Activated naive CD8-positive, alpha-beta T cell treated with anti-CD3 and anti-CD28 coated beads, Interleukin-2, amount 10 ng/mL, durations not matched to agents 7 days and 5 days (primary cell): ENCODE measurements at regions not wholly inside any gene's neighbourhood (a gene's known extent, or its start where the extent isn't known, plus 50 kb on each side); places are given as distances from the start of the nearest gene placed in this dataset.

Experiments
- ATAC-seq: fragments of 150-1000 bp; cut with Tn5 transposase; one replicate; pipeline ENCODE4 v1.10.0; 2021; ENCODE audit warnings: low read depth, moderate library complexity
- POLR2A ChIA-PET: fragments of 350-600 bp; sonication (Branson Sonifier 250); formaldehyde crosslinking; loops from one replicate; lab custom pipeline; 2021; ENCODE audit warnings: antibody characterized with exemption; lab: Charles Lee
- DNase-seq: peaks from one replicate; pipeline ENCODE4 v3.0.0; 2021
- H3K27ac Mint-ChIP-seq: one replicate; pipeline ENCODE4 v1.8.0; 2022; ENCODE audit warnings: mild to moderate bottlenecking, mixed read lengths
- H3K27me3 Mint-ChIP-seq: one replicate; pipeline ENCODE4 v1.8.0; 2022; ENCODE audit warnings: mild to moderate bottlenecking, moderate library complexity, mixed read lengths
- H3K36me3 Mint-ChIP-seq: one replicate; pipeline ENCODE4 v1.8.0; 2021; ENCODE audit warnings: mild to moderate bottlenecking, mixed read lengths
- H3K4me1 Mint-ChIP-seq: one replicate; pipeline ENCODE4 v1.8.0; 2021; ENCODE audit warnings: mixed read lengths
- H3K4me3 Mint-ChIP-seq: one replicate; pipeline ENCODE4 v1.8.0; 2022; ENCODE audit warnings: mild to moderate bottlenecking, moderate library complexity, mixed read lengths
- H3K9me3 Mint-ChIP-seq: one replicate; pipeline ENCODE4 v1.8.0; 2021; ENCODE audit warnings: mixed read lengths

- POLR2A ChIA-PET, result no interaction called here
- Mint-ChIP-seq H3K4me1 (no peaks in the 10 kb centered on the region), H3K9me3 (peaks cover 10% of the 10 kb centered on the region), H3K36me3 (no peaks in the 10 kb centered on the region), H3K4me3 (no peak overlapping the region), H3K27me3 (peaks cover 2% of the 10 kb centered on the region), H3K27ac (no peak overlapping the region)
- ATAC-seq (no peak), DNase-seq (no peak)
These were observed 228.8 kb upstream of the PPP2R3A start for GRCh38 chr3:135736740-135737139.

- H3K4me1 Mint-ChIP-seq, result no peaks in the 10 kb centered on the region
- H3K36me3 Mint-ChIP-seq, result no peaks in the 10 kb centered on the region
- H3K9me3 Mint-ChIP-seq, result peaks cover 8% of the 10 kb centered on the region
- ATAC-seq (no peak), DNase-seq (no peak)
- no peak overlapping the region for H3K27ac Mint-ChIP-seq
- H3K27me3 Mint-ChIP-seq, result peaks cover 2% of the 10 kb centered on the region
- POLR2A ChIA-PET, result no interaction called here
- no peak overlapping the region for H3K4me3 Mint-ChIP-seq
These were observed 225.7 kb upstream of the PPP2R3A start for GRCh38 chr3:135739779-135740178.

- peaks cover 6% of the 10 kb centered on the region for H3K9me3 Mint-ChIP-seq
These were observed 225.3 kb upstream of the PPP2R3A start for GRCh38 chr3:135740211-135740610.

GRCh38 chr3:135740751-135741150 is 224.8 kb upstream of the PPP2R3A start:
- H3K9me3 Mint-ChIP-seq, result peaks cover 6% of the 10 kb centered on the region
- POLR2A ChIA-PET, result no interaction called here

More at GRCh38 chr3:135740211-135740610, 225.3 kb upstream of the PPP2R3A start:
- Mint-ChIP-seq H3K27ac (no peak overlapping the region), H3K4me1 (no peaks in the 10 kb centered on the region), H3K27me3 (peaks cover 2% of the 10 kb centered on the region), H3K4me3 (no peak overlapping the region), H3K36me3 (no peaks in the 10 kb centered on the region)
- POLR2A ChIA-PET, result no interaction called here
- ATAC-seq (no peak), DNase-seq (no peak)

GRCh38 chr3:135751991-135752390 is 213.5 kb upstream of the PPP2R3A start:
- POLR2A ChIA-PET, result no interaction called here
- H3K27ac Mint-ChIP-seq, result no peak overlapping the region

More at GRCh38 chr3:135740751-135741150, 224.8 kb upstream of the PPP2R3A start:
- Mint-ChIP-seq H3K4me3 (no peak overlapping the region), H3K27ac (no peak overlapping the region), H3K4me1 (no peaks in the 10 kb centered on the region), H3K36me3 (no peaks in the 10 kb centered on the region), H3K27me3 (peaks cover 2% of the 10 kb centered on the region)
- no peak for DNase-seq
- no peak for ATAC-seq

GRCh38 chr3:135752851-135753250 is 212.7 kb upstream of the PPP2R3A start:
- Mint-ChIP-seq H3K4me3 (no peak overlapping the region), H3K27ac (no peak overlapping the region), H3K27me3 (no peaks in the 10 kb centered on the region), H3K36me3 (no peaks in the 10 kb centered on the region), H3K4me1 (no peaks in the 10 kb centered on the region), H3K9me3 (no peaks in the 10 kb centered on the region)
- DNase-seq (no peak), ATAC-seq (no peak)
- POLR2A ChIA-PET, result no interaction called here

More at GRCh38 chr3:135751991-135752390, 213.5 kb upstream of the PPP2R3A start:
- Mint-ChIP-seq H3K4me1 (no peaks in the 10 kb centered on the region), H3K36me3 (no peaks in the 10 kb centered on the region), H3K4me3 (no peak overlapping the region), H3K27me3 (no peaks in the 10 kb centered on the region), H3K9me3 (no peaks in the 10 kb centered on the region)
- no peak for ATAC-seq
- DNase-seq, result no peak

- H3K9me3 Mint-ChIP-seq, result no peaks in the 10 kb centered on the region
- H3K27me3 Mint-ChIP-seq, result no peaks in the 10 kb centered on the region
- no peak for ATAC-seq
- no peak for DNase-seq
- no peaks in the 10 kb centered on the region for H3K4me1 Mint-ChIP-seq
- POLR2A ChIA-PET, result no interaction called here
- no peaks in the 10 kb centered on the region for H3K36me3 Mint-ChIP-seq
- no peak overlapping the region for H3K27ac Mint-ChIP-seq
- no peak overlapping the region for H3K4me3 Mint-ChIP-seq
These were observed 212.0 kb upstream of the PPP2R3A start for GRCh38 chr3:135753506-135753905.

- no peaks in the 10 kb centered on the region for H3K9me3 Mint-ChIP-seq
- no peak overlapping the region for H3K4me3 Mint-ChIP-seq
- no peaks in the 10 kb centered on the region for H3K4me1 Mint-ChIP-seq
- no peak overlapping the region for H3K27ac Mint-ChIP-seq
- DNase-seq (no peak), ATAC-seq (no peak)
- POLR2A ChIA-PET, result no interaction called here
- no peaks in the 10 kb centered on the region for H3K36me3 Mint-ChIP-seq
- H3K27me3 Mint-ChIP-seq, result no peaks in the 10 kb centered on the region
These were observed 210.0 kb upstream of the PPP2R3A start for GRCh38 chr3:135755330-135756105.

GRCh38 chr3:135756106-135756668 is 209.3 kb upstream of the PPP2R3A start:
- DNase-seq (no peak), ATAC-seq (no peak)
- H3K36me3 Mint-ChIP-seq, result no peaks in the 10 kb centered on the region
- no peak overlapping the region for H3K27ac Mint-ChIP-seq
- no peak overlapping the region for H3K4me3 Mint-ChIP-seq
- POLR2A ChIA-PET, result no interaction called here
- H3K9me3 Mint-ChIP-seq, result no peaks in the 10 kb centered on the region
- H3K4me1 Mint-ChIP-seq, result no peaks in the 10 kb centered on the region
- no peaks in the 10 kb centered on the region for H3K27me3 Mint-ChIP-seq

GRCh38 chr3:135757421-135757820 is 208.1 kb upstream of the PPP2R3A start:
- POLR2A ChIA-PET, result no interaction called here
- DNase-seq (no peak), ATAC-seq (no peak)
- Mint-ChIP-seq H3K4me3 (no peak overlapping the region), H3K36me3 (no peaks in the 10 kb centered on the region), H3K27ac (no peak overlapping the region), H3K4me1 (no peaks in the 10 kb centered on the region), H3K27me3 (no peaks in the 10 kb centered on the region), H3K9me3 (no peaks in the 10 kb centered on the region)

- Mint-ChIP-seq H3K27ac (no peak overlapping the region), H3K36me3 (no peaks in the 10 kb centered on the region), H3K4me1 (no peaks in the 10 kb centered on the region), H3K9me3 (no peaks in the 10 kb centered on the region), H3K4me3 (no peak overlapping the region), H3K27me3 (no peaks in the 10 kb centered on the region)
- DNase-seq (no peak), ATAC-seq (no peak)
- POLR2A ChIA-PET, result no interaction called here
These were observed 206.6 kb upstream of the PPP2R3A start for GRCh38 chr3:135758961-135759360.

GRCh38 chr3:135759651-135760050 is 205.9 kb upstream of the PPP2R3A start:
- no peaks in the 10 kb centered on the region for H3K4me1 Mint-ChIP-seq
- ATAC-seq (no peak), DNase-seq (no peak)
- no peaks in the 10 kb centered on the region for H3K27me3 Mint-ChIP-seq
- no peaks in the 10 kb centered on the region for H3K9me3 Mint-ChIP-seq
- no peaks in the 10 kb centered on the region for H3K36me3 Mint-ChIP-seq
- no peak overlapping the region for H3K4me3 Mint-ChIP-seq
- H3K27ac Mint-ChIP-seq, result no peak overlapping the region
- POLR2A ChIA-PET, result no interaction called here

- Mint-ChIP-seq H3K27me3 (no peaks in the 10 kb centered on the region), H3K9me3 (no peaks in the 10 kb centered on the region), H3K36me3 (no peaks in the 10 kb centered on the region), H3K27ac (no peak overlapping the region), H3K4me1 (no peaks in the 10 kb centered on the region), H3K4me3 (no peak overlapping the region)
- POLR2A ChIA-PET, result no interaction called here
- ATAC-seq, result no peak
- no peak for DNase-seq
These were observed 204.9 kb upstream of the PPP2R3A start for GRCh38 chr3:135760581-135760980.

GRCh38 chr3:135762188-135762856 is 203.2 kb upstream of the PPP2R3A start:
- Mint-ChIP-seq H3K9me3 (no peaks in the 10 kb centered on the region), H3K27me3 (no peaks in the 10 kb centered on the region), H3K36me3 (no peaks in the 10 kb centered on the region), H3K27ac (no peak overlapping the region), H3K4me1 (no peaks in the 10 kb centered on the region), H3K4me3 (no peak overlapping the region)
- POLR2A ChIA-PET, result no interaction called here
- ATAC-seq (no peak), DNase-seq (no peak)
